GM12892 (cell line): ENCODE measurements at regions not wholly inside any gene's neighbourhood (a gene's known extent, or its start where the extent isn't known, plus 50 kb on each side); places are given as distances from the start of the nearest gene placed in this dataset.

Experiments used
- POLR2A ChIP-seq: IDR thresholded peaks from 2 replicates; pipeline ENCODE4 v1.6.1; 2011; ENCODE audit warnings: low read depth, low read length, control low read depth
- POLR2AphosphoS5 ChIP-seq: IDR thresholded peaks from 2 replicates; pipeline ENCODE4 v1.6.1; 2011; ENCODE audit warnings: low read depth, low read length, control low read depth
- TAF1 ChIP-seq: IDR thresholded peaks from 2 replicates; pipeline ENCODE4 v1.6.1; 2011; ENCODE audit warnings: low read depth, mild to moderate bottlenecking, control low read depth, low read length, borderline replicate concordance

DNA sequence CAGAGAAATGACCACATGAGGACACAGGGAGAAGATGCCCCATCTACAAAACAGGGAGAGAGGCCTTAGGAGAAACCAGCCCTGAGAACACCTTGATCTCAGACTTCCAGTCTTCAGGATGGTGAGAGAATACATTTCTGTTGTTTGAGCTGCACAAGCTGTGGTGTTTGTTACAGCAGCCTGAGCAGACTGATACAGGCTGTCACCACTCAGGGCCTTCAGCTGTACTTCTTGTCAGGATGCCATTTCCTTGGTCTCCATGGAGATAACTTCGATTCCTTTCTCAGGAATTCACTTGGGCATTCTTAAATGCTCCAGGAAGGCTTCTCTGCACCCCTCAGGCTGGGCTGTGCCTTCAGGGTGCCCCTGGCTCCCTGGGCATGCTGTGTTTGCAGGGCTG is 85.7 kb upstream of the IGFBP3 start:
- TF ChIP-seq POLR2A (no peak), POLR2AphosphoS5 (no peak), TAF1 (no peak)
